ENCODE measurements at regions not wholly inside any gene's neighbourhood (a gene's known extent, or its start where the extent isn't known, plus 50 kb on each side); places are given as distances from the start of the nearest gene placed in this dataset.
"Not testable (repeated sequence)": the region's sequence is repeated elsewhere in the genome, so short reads cannot be mapped to it uniquely, and the experiment has no call there.

GRCh38 chr5:117731446-117731845 lies 1156.8 kb upstream of the SEMA6A start:
- no peaks in the 10 kb centered on the region for H3K27me3 Mint-ChIP-seq (ENCODE audit: insufficient read depth, low read depth)
- Histone ChIP-seq H3K4me3 (no peak overlapping the region), H3K27me3 (no peaks in the 10 kb centered on the region), H3K9me3 (ENCODE audit: low read depth) (no peaks in the 10 kb centered on the region), H3F3A (ENCODE audit: low read depth) (no peaks in the 10 kb centered on the region), H3K9ac (no peak overlapping the region), H3K36me3 (no peaks in the 10 kb centered on the region), H3K4me2 (no peak overlapping the region), H3K27ac (no peak overlapping the region), H3K4me1 (no peaks in the 10 kb centered on the region), H3K79me2 (ENCODE audit: low read depth) (no peaks in the 10 kb centered on the region), H2AFZ (replicated peaks) (no peak overlapping the region), H4K20me1 (ENCODE audit: low read depth) (no peaks in the 10 kb centered on the region)
- H3K9me3 Mint-ChIP-seq: no peaks in the 10 kb centered on the region
- peaks cover 8% of the 10 kb centered on the region for H3K4me1 Mint-ChIP-seq
- TF ChIP-seq CTCF (IDR thresholded peaks at IDR 0.05) (no peak), EZH2phosphoT487 (IDR thresholded peaks at IDR 0.05) (no peak), EZH2 (IDR thresholded peaks at IDR 0.05) (no peak)
- H3K27ac Mint-ChIP-seq: no peak overlapping the region
- no peaks in the 10 kb centered on the region for H3K36me3 Mint-ChIP-seq
- DNase-seq (ENCODE audit: low spot score): no peak
- H3K4me3 Mint-ChIP-seq: no peak overlapping the region

- H3K36me3 ChIP-seq; H3K36me3 Mint-ChIP-seq; H3K9me3 ChIP-seq (ENCODE audit: low read depth); H3K27ac ChIP-seq; H3K4me1 Mint-ChIP-seq; H3K4me3 Mint-ChIP-seq; H3K4me1 ChIP-seq; H3K27ac Mint-ChIP-seq; H3K9ac ChIP-seq; H4K20me1 ChIP-seq (ENCODE audit: low read depth); H3K27me3 ChIP-seq; H2AFZ ChIP-seq (replicated peaks); H3F3A ChIP-seq (ENCODE audit: low read depth); H3K79me2 ChIP-seq (ENCODE audit: low read depth); H3K4me3 ChIP-seq; H3K9me3 Mint-ChIP-seq; H3K4me2 ChIP-seq; H3K27me3 Mint-ChIP-seq (ENCODE audit: insufficient read depth, low read depth); DNase-seq (ENCODE audit: low spot score): not testable (repeated sequence)
These were observed 1146.2 kb upstream of the SEMA6A start for GRCh38 chr5:117720784-117721183.

- Histone ChIP-seq H3K9me3 (ENCODE audit: low read depth) (no peaks in the 10 kb centered on the region), H3K36me3 (no peaks in the 10 kb centered on the region), H2AFZ (replicated peaks) (no peak overlapping the region), H3K27me3 (no peaks in the 10 kb centered on the region), H3K4me3 (no peak overlapping the region), H3K4me1 (no peaks in the 10 kb centered on the region), H3F3A (ENCODE audit: low read depth) (no peaks in the 10 kb centered on the region), H3K79me2 (ENCODE audit: low read depth) (no peaks in the 10 kb centered on the region), H4K20me1 (ENCODE audit: low read depth) (no peaks in the 10 kb centered on the region), H3K9ac (no peak overlapping the region), H3K4me2 (no peak overlapping the region), H3K27ac (no peak overlapping the region)
- DNase-seq (ENCODE audit: low spot score): no peak
- H3K4me3 Mint-ChIP-seq: no peak overlapping the region
- no peaks in the 10 kb centered on the region for H3K4me1 Mint-ChIP-seq
- no peak overlapping the region for H3K27ac Mint-ChIP-seq
- H3K9me3 Mint-ChIP-seq: peaks cover 11% of the 10 kb centered on the region
- no peaks in the 10 kb centered on the region for H3K27me3 Mint-ChIP-seq (ENCODE audit: insufficient read depth, low read depth)
- no peak for TF ChIP-seq EZH2phosphoT487 (IDR thresholded peaks at IDR 0.05)
- TF ChIP-seq EZH2 (IDR thresholded peaks at IDR 0.05): no peak
- TF ChIP-seq CTCF (IDR thresholded peaks at IDR 0.05): no peak
- no peaks in the 10 kb centered on the region for H3K36me3 Mint-ChIP-seq
These were observed 1144.8 kb upstream of the SEMA6A start for GRCh38 chr5:117719413-117719812.

- DNase-seq (ENCODE audit: low spot score): no peak
- no peak overlapping the region for H3K9ac ChIP-seq
- Mint-ChIP-seq H3K36me3 (peaks cover 3% of the 10 kb centered on the region), H3K4me3 (no peak overlapping the region), H3K4me1 (no peaks in the 10 kb centered on the region), H3K9me3 (peaks cover 32% of the 10 kb centered on the region), H3K27ac (no peak overlapping the region), H3K27me3 (ENCODE audit: insufficient read depth, low read depth) (peaks cover 2% of the 10 kb centered on the region)
- TF ChIP-seq EZH2phosphoT487 (IDR thresholded peaks at IDR 0.05) (no peak), EZH2 (IDR thresholded peaks at IDR 0.05) (no peak), CTCF (IDR thresholded peaks at IDR 0.05) (no peak)
- no peaks in the 10 kb centered on the region for H4K20me1 ChIP-seq (ENCODE audit: low read depth)
- H3K4me1 ChIP-seq: no peaks in the 10 kb centered on the region
- no peaks in the 10 kb centered on the region for H3K79me2 ChIP-seq (ENCODE audit: low read depth)
- H3K4me3 ChIP-seq: no peak overlapping the region
- H3K36me3 ChIP-seq: no peaks in the 10 kb centered on the region
- no peaks in the 10 kb centered on the region for H3K27me3 ChIP-seq
- no peak overlapping the region for H3K27ac ChIP-seq
- no peaks in the 10 kb centered on the region for H3F3A ChIP-seq (ENCODE audit: low read depth)
- H3K9me3 ChIP-seq (ENCODE audit: low read depth): peaks cover 26% of the 10 kb centered on the region
- no peak overlapping the region for H2AFZ ChIP-seq (replicated peaks)
- no peak overlapping the region for H3K4me2 ChIP-seq
These were observed 1139.1 kb upstream of the SEMA6A start for GRCh38 chr5:117713585-117714198.

All from neural progenitor cell (in vitro differentiated cells).